ENCODE measurements at regions not wholly inside any gene's neighbourhood (a gene's known extent, or its start where the extent isn't known, plus 50 kb on each side); places are given as distances from the start of the nearest gene placed in this dataset.

DNA sequence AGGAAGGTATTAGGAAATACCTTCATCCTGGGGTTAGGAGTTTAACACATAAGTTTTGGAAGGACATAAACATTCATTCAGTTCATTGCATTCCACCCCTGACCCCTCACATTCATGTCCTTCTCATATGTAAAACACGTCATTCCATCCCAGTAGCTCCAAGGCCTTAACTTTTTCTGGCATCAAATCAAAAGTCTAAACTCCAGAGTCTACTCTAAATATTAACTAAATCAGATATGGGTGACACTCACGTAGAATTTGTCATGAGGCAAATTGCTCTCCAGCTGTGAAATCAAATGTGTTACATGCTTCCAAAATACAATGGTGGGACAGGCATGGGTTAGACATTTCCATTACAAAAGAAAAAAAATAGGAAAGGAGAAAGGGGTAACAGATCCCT, 298.2 kb upstream of the LRRC7 start:
- no peaks in the 10 kb centered on the region for H3K9me2 ChIP-seq
- H3K9me3 ChIP-seq: no peaks in the 10 kb centered on the region
- H3K4me3 ChIP-seq (ENCODE audit: low read depth in 2 of 2, low read length in 1 of 2): no peak overlapping the region
- DNase-seq: no peak
- no peak overlapping the region for H3K9ac ChIP-seq
- H3K4me2 ChIP-seq: no peak overlapping the region
- H3K4me1 ChIP-seq (ENCODE audit: control insufficient read depth in 1 of 2, insufficient read depth in 2 of 2, low read depth in 1 of 2, low read length in 1 of 2): no peaks in the 10 kb centered on the region; a peak in 1 of 4 replicates
- no peak overlapping the region for H2AFZ ChIP-seq (ENCODE audit: low read depth)
- no peaks in the 10 kb centered on the region for H3F3A ChIP-seq (replicated peaks; ENCODE audit: insufficient read depth)
- ChIA-PET CTCF (no interaction called here), POLR2A (no interaction called here)
- TF ChIP-seq, protein P1, sequence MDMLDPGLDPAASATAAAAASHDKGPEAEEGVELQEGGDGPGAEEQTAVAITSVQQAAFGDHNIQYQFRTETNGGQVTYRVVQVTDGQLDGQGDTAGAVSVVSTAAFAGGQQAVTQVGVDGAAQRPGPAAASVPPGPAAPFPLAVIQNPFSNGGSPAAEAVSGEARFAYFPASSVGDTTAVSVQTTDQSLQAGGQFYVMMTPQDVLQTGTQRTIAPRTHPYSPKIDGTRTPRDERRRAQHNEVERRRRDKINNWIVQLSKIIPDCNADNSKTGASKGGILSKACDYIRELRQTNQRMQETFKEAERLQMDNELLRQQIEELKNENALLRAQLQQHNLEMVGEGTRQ (IDR thresholded peaks at IDR 0.05; ENCODE audit: borderline replicate concordance, low read depth, low read length): no peak
- TF ChIP-seq RFX5 (IDR thresholded peaks at IDR 0.05; ENCODE audit: low read length): no peak
- TF ChIP-seq RXRA (IDR thresholded peaks at IDR 0.05; ENCODE audit: borderline replicate concordance, low read depth): no peak
- no peak for TF ChIP-seq CHD2 (IDR thresholded peaks at IDR 0.05; ENCODE audit: low read length, partially characterized antibody)
- no peak for TF ChIP-seq NRF1 (IDR thresholded peaks at IDR 0.05; ENCODE audit: low read depth, low read length)
- TF ChIP-seq, protein P2, sequence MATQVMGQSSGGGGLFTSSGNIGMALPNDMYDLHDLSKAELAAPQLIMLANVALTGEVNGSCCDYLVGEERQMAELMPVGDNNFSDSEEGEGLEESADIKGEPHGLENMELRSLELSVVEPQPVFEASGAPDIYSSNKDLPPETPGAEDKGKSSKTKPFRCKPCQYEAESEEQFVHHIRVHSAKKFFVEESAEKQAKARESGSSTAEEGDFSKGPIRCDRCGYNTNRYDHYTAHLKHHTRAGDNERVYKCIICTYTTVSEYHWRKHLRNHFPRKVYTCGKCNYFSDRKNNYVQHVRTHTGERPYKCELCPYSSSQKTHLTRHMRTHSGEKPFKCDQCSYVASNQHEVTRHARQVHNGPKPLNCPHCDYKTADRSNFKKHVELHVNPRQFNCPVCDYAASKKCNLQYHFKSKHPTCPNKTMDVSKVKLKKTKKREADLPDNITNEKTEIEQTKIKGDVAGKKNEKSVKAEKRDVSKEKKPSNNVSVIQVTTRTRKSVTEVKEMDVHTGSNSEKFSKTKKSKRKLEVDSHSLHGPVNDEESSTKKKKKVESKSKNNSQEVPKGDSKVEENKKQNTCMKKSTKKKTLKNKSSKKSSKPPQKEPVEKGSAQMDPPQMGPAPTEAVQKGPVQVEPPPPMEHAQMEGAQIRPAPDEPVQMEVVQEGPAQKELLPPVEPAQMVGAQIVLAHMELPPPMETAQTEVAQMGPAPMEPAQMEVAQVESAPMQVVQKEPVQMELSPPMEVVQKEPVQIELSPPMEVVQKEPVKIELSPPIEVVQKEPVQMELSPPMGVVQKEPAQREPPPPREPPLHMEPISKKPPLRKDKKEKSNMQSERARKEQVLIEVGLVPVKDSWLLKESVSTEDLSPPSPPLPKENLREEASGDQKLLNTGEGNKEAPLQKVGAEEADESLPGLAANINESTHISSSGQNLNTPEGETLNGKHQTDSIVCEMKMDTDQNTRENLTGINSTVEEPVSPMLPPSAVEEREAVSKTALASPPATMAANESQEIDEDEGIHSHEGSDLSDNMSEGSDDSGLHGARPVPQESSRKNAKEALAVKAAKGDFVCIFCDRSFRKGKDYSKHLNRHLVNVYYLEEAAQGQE (IDR thresholded peaks at IDR 0.05; ENCODE audit: low read depth, low read length): no peak
- no peak for TF ChIP-seq TEAD4 (IDR thresholded peaks at IDR 0.05; ENCODE audit: borderline replicate concordance, insufficient read depth)
- TF ChIP-seq, protein P3, sequence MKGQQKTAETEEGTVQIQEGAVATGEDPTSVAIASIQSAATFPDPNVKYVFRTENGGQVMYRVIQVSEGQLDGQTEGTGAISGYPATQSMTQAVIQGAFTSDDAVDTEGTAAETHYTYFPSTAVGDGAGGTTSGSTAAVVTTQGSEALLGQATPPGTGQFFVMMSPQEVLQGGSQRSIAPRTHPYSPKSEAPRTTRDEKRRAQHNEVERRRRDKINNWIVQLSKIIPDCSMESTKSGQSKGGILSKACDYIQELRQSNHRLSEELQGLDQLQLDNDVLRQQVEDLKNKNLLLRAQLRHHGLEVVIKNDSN (IDR thresholded peaks at IDR 0.05; ENCODE audit: borderline replicate concordance, low read depth): no peak
- TF ChIP-seq SIN3A (IDR thresholded peaks at IDR 0.05; ENCODE audit: borderline replicate concordance, low read depth, low read length): no peak
- no peak for TF ChIP-seq YY1 (IDR thresholded peaks at IDR 0.05; ENCODE audit: low read depth)
- TF ChIP-seq GABPA (IDR thresholded peaks at IDR 0.05; ENCODE audit: low read depth): no peak
- TF ChIP-seq, protein P4, sequence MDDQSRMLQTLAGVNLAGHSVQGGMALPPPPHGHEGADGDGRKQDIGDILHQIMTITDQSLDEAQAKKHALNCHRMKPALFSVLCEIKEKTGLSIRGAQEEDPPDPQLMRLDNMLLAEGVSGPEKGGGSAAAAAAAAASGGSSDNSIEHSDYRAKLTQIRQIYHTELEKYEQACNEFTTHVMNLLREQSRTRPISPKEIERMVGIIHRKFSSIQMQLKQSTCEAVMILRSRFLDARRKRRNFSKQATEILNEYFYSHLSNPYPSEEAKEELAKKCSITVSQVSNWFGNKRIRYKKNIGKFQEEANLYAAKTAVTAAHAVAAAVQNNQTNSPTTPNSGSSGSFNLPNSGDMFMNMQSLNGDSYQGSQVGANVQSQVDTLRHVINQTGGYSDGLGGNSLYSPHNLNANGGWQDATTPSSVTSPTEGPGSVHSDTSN (IDR thresholded peaks at IDR 0.05): no peak
- TF ChIP-seq, protein P5, sequence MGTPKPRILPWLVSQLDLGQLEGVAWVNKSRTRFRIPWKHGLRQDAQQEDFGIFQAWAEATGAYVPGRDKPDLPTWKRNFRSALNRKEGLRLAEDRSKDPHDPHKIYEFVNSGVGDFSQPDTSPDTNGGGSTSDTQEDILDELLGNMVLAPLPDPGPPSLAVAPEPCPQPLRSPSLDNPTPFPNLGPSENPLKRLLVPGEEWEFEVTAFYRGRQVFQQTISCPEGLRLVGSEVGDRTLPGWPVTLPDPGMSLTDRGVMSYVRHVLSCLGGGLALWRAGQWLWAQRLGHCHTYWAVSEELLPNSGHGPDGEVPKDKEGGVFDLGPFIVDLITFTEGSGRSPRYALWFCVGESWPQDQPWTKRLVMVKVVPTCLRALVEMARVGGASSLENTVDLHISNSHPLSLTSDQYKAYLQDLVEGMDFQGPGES (IDR thresholded peaks at IDR 0.05; ENCODE audit: low read depth, low read length): no peak
- TF ChIP-seq JUND (IDR thresholded peaks at IDR 0.05): no peak
- no peak for TF ChIP-seq RAD21 (IDR thresholded peaks at IDR 0.05; ENCODE audit: low read length)
- H3K27me3 ChIP-seq (ENCODE audit: insufficient read depth): no peaks in the 10 kb centered on the region
- H3K36me3 ChIP-seq (replicated peaks in 1 of 2; ENCODE audit: control insufficient read depth in 1 of 2, insufficient read depth in 2 of 2, low read length in 1 of 2): no peaks in the 10 kb centered on the region
- H3K79me2 ChIP-seq (ENCODE audit: insufficient read depth): no peaks in the 10 kb centered on the region
- H3K27ac ChIP-seq (ENCODE audit: low read depth in 2 of 2, low read length in 1 of 2): no peak overlapping the region
- 28% methylated on average over 2 of the region's 2 CpGs for WGBS (ENCODE audit: low lambda C conversion rate)
- no peaks in the 10 kb centered on the region for H4K20me1 ChIP-seq (ENCODE audit: insufficient read depth)

Measured in SK-N-SH (cell line).